HEK293T (cell line): ENCODE measurements at regions not wholly inside any gene's neighbourhood (a gene's known extent, or its start where the extent isn't known, plus 50 kb on each side); places are given as distances from the start of the nearest gene placed in this dataset.
A peak's percentile ranks its signal among the peaks of the same experiment; 100 is the strongest.

Experiments used
- CTCF ChIA-PET: fragments of 350-600 bp; formaldehyde crosslinking; extraction: SDS; loops from one replicate; lab custom pipeline; 2021; ENCODE audit warnings: antibody characterized with exemption, inconsistent platforms; lab: Yijun Ruan, JAX
- POLR2A ChIA-PET: fragments of 350-600 bp; formaldehyde crosslinking; extraction: SDS; loops from one replicate; lab custom pipeline; 2020; ENCODE audit warnings: antibody characterized with exemption, inconsistent platforms; lab: Yijun Ruan, JAX
- DNase-seq: peaks from one replicate; pipeline ENCODE4 v3.0.0; 2012; ENCODE audit warnings: mixed read lengths; ENCODE audit errors: extremely low spot score
- ARNT ChIP-seq: fragments of 450-650 bp; IDR thresholded peaks from 2 replicates; pipeline ENCODE4 v1.6.1; 2017; ENCODE audit warnings: mild to moderate bottlenecking
- BHLHE40 ChIP-seq: fragments of 450-650 bp; IDR thresholded peaks from 2 replicates; pipeline ENCODE4 v1.6.1; 2016; ENCODE audit warnings: mild to moderate bottlenecking, moderate library complexity, borderline replicate concordance
- CTBP1 ChIP-seq: fragments of 450-650 bp; IDR thresholded peaks from 2 replicates; pipeline ENCODE4 v1.6.1; 2016; ENCODE audit warnings: borderline replicate concordance
- ELF4 ChIP-seq: fragments of 450-650 bp; IDR thresholded peaks from 2 replicates; pipeline ENCODE4 v1.6.1; 2017; ENCODE audit warnings: antibody characterized with exemption
- FOXA1 ChIP-seq: fragments of 450-650 bp; IDR thresholded peaks from 2 replicates; pipeline ENCODE4 v1.6.1; 2016; ENCODE audit warnings: mild to moderate bottlenecking
- FOXK2 ChIP-seq: fragments of 450-650 bp; IDR thresholded peaks from 2 replicates; pipeline ENCODE4 v1.6.1; 2016; ENCODE audit warnings: mild to moderate bottlenecking
- FOXM1 ChIP-seq: fragments of 450-650 bp; IDR thresholded peaks from 2 replicates; pipeline ENCODE4 v1.6.1; 2017; ENCODE audit warnings: mild to moderate bottlenecking, borderline replicate concordance
- HDGF ChIP-seq: fragments of 450-650 bp; IDR thresholded peaks from 2 replicates; pipeline ENCODE4 v1.6.1; 2017; ENCODE audit warnings: antibody characterized with exemption, borderline replicate concordance
- L3MBTL2 ChIP-seq: fragments of 450-650 bp; conservative IDR thresholded peaks from 2 replicates; pipeline ENCODE4 v1.6.1; 2016; ENCODE audit warnings: mild to moderate bottlenecking
- LEF1 ChIP-seq: fragments of 450-650 bp; IDR thresholded peaks from 2 replicates; pipeline ENCODE4 v1.6.1; 2017; ENCODE audit warnings: mild to moderate bottlenecking, borderline replicate concordance
- NFRKB ChIP-seq: fragments of 450-650 bp; IDR thresholded peaks from 2 replicates; pipeline ENCODE4 v1.6.1; 2016; ENCODE audit warnings: mild to moderate bottlenecking, moderate library complexity
- PKNOX1 ChIP-seq: fragments of 450-650 bp; IDR thresholded peaks from 2 replicates; pipeline ENCODE4 v1.6.1; 2016
- SP1 ChIP-seq: fragments of 450-650 bp; IDR thresholded peaks from 2 replicates; pipeline ENCODE4 v1.6.1; 2017
- SUZ12 ChIP-seq: fragments of 450-650 bp; IDR thresholded peaks from 2 replicates; pipeline ENCODE4 v1.6.1; 2016; ENCODE audit warnings: mild to moderate bottlenecking
- TARDBP ChIP-seq: fragments of 450-650 bp; IDR thresholded peaks from 2 replicates; pipeline ENCODE4 v1.6.1; 2016
- ZNF384 ChIP-seq: fragments of 450-650 bp; IDR thresholded peaks from 2 replicates; pipeline ENCODE4 v1.6.1; 2016

- TF ChIP-seq L3MBTL2 (no peak), NFRKB (no peak), FOXK2 (no peak)
- DNase-seq: no peak
- POLR2A ChIA-PET: no interaction called here
- CTCF ChIA-PET: no interaction called here
These were observed 104.7 kb upstream of the FAM20C start for GRCh38 chr7:87671-88070.

GRCh38 chr7:88095-88926 lies 104.1 kb upstream of the FAM20C start:
- ChIA-PET POLR2A (no interaction called here), CTCF (no interaction called here)
- no peak for TF ChIP-seq HDGF
- no peak for TF ChIP-seq FOXA1
- TF ChIP-seq SP1: no peak
- no peak for TF ChIP-seq LEF1
- TF ChIP-seq BHLHE40: no peak
- TF ChIP-seq PKNOX1: no peak
- TF ChIP-seq SUZ12: no peak
- TF ChIP-seq FOXK2: no peak
- no peak for TF ChIP-seq CTBP1
- TF ChIP-seq ELF4: no peak
- no peak for TF ChIP-seq NFRKB
- no peak for TF ChIP-seq L3MBTL2
- no peak for TF ChIP-seq ZNF384
- DNase-seq: peak; percentile 27

- TF ChIP-seq SUZ12 (no peak), FOXA1 (no peak), SP1 (no peak), HDGF (no peak), TARDBP (no peak), NFRKB (no peak), BHLHE40 (no peak)
- DNase-seq: no peak
- ChIA-PET CTCF (no interaction called here), POLR2A (no interaction called here)
These were observed 103.5 kb upstream of the FAM20C start for GRCh38 chr7:88927-89231.

- POLR2A ChIA-PET: no interaction called here
- TF ChIP-seq L3MBTL2 (no peak), TARDBP (no peak), CTBP1 (no peak), SUZ12 (no peak), ARNT (no peak)
- no peak for DNase-seq
- CTCF ChIA-PET: no interaction called here
These were observed 102.9 kb upstream of the FAM20C start for GRCh38 chr7:89232-90019.

- TF ChIP-seq FOXM1 (no peak), FOXK2 (no peak), NFRKB (no peak), FOXA1 (no peak)
- POLR2A ChIA-PET: no interaction called here
- CTCF ChIA-PET: no interaction called here
- no peak for DNase-seq
These were observed 102.0 kb upstream of the FAM20C start for GRCh38 chr7:90111-91063.

GRCh38 chr7:91396-92175 lies 100.8 kb upstream of the FAM20C start:
- ChIA-PET CTCF (no interaction called here), POLR2A (no interaction called here)
- TF ChIP-seq FOXK2: no peak
- TF ChIP-seq SP1: no peak
- TF ChIP-seq HDGF: no peak
- no peak for TF ChIP-seq TARDBP
- no peak for TF ChIP-seq PKNOX1
- no peak for TF ChIP-seq L3MBTL2
- no peak for TF ChIP-seq CTBP1
- no peak for TF ChIP-seq NFRKB
- TF ChIP-seq ELF4: no peak

More at GRCh38 chr7:91396-92175, 100.8 kb upstream of the FAM20C start:
- no peak for DNase-seq
